AG04450 (cell line): ENCODE measurements at regions not wholly inside any gene's neighbourhood (a gene's known extent, or its start where the extent isn't known, plus 50 kb on each side); places are given as distances from the start of the nearest gene placed in this dataset.

ENCODE experiments used
- CTCF ChIA-PET: fragments of 300-600, 350-600 bp; formaldehyde crosslinking; extraction: SDS; loops from one replicate; lab custom pipeline; 2022; ENCODE audit warnings: antibody characterized with exemption, inconsistent platforms; lab: Charles Lee
- POLR2A ChIA-PET: fragments of 350-600 bp; formaldehyde crosslinking; extraction: SDS; loops from one replicate; lab custom pipeline; 2021; ENCODE audit warnings: antibody characterized with exemption, inconsistent platforms; lab: Yijun Ruan, JAX
- DNase-seq: peaks from one replicate; pipeline ENCODE4 v3.0.0-alpha.2; 2011; ENCODE audit warnings: low read depth, low spot score
- H3K27ac ChIP-seq: one replicate; pipeline ENCODE4 v1.5.1; 2012; ENCODE audit warnings: low read depth, low read length, control low read depth
- H3K27me3 ChIP-seq: one replicate; pipeline ENCODE4 v1.6.0; 2012; ENCODE audit warnings: low read length; ENCODE audit not compliant: control insufficient read depth, insufficient read depth
- H3K4me3 ChIP-seq: 2 replicates; pipeline ENCODE4 v1.5.1; 2011; ENCODE audit warnings: mild to moderate bottlenecking, low read depth, low read length, control low read depth
- H3K9me3 ChIP-seq: 2 replicates; pipeline ENCODE4 v1.5.1; 2012; ENCODE audit warnings: low read length; ENCODE audit not compliant: control insufficient read depth, insufficient read depth
- CTCF ChIP-seq: IDR thresholded peaks from 2 replicates; pipeline ENCODE4 v1.5.1; 2011; ENCODE audit warnings: low read depth, low read length, control low read depth, inconsistent platforms

- H3K4me3 ChIP-seq: no peak overlapping the region
- no peaks in the 10 kb centered on the region for H3K9me3 ChIP-seq
- no peak for DNase-seq
- H3K27ac ChIP-seq: no peak overlapping the region
- CTCF ChIA-PET: interaction anchor here (1.5 kb wide), 1 partner anchor 9 kb away, joined by 11 read pairs; no protein-coding TSS in a partner anchor
- POLR2A ChIA-PET: no interaction called here
- TF ChIP-seq CTCF: no peak
- no peaks in the 10 kb centered on the region for H3K27me3 ChIP-seq
These were observed 104.5 kb downstream of the NXPE2 start for GRCh38 chr11:114782650-114783310.

- Histone ChIP-seq H3K4me3 (no peak overlapping the region), H3K27ac (no peak overlapping the region), H3K27me3 (no peaks in the 10 kb centered on the region), H3K9me3 (no peaks in the 10 kb centered on the region)
- no peak for DNase-seq
- no peak for TF ChIP-seq CTCF
- ChIA-PET POLR2A (no interaction called here), CTCF (interaction anchor here (0.6 to 1.5 kb wide), 2 partner anchors 10 to 157 kb away, joined by 3 to 11 read pairs; no protein-coding TSS in a partner anchor)
These were observed 105.5 kb downstream of the NXPE2 start for GRCh38 chr11:114783805-114784204.

- no peak for DNase-seq
- Histone ChIP-seq H3K9me3 (no peaks in the 10 kb centered on the region), H3K27me3 (no peaks in the 10 kb centered on the region), H3K27ac (no peak overlapping the region), H3K4me3 (no peak overlapping the region)
- no peak for TF ChIP-seq CTCF
- CTCF ChIA-PET: interaction anchor here (1.5 kb wide), 1 partner anchor 10 kb away, joined by 11 read pairs; no protein-coding TSS in a partner anchor
- POLR2A ChIA-PET: no interaction called here
These were observed 105.9 kb downstream of the NXPE2 start for GRCh38 chr11:114784216-114784615.

- no peak overlapping the region for H3K27ac ChIP-seq
- ChIA-PET CTCF (interaction anchor here (1.5 kb wide), 1 partner anchor 11 kb away, joined by 5 read pairs; no protein-coding TSS in a partner anchor), POLR2A (no interaction called here)
- H3K4me3 ChIP-seq: no peak overlapping the region
- no peaks in the 10 kb centered on the region for H3K27me3 ChIP-seq
- no peak for DNase-seq
- H3K9me3 ChIP-seq: no peaks in the 10 kb centered on the region
- TF ChIP-seq CTCF: no peak
These were observed 106.6 kb downstream of the NXPE2 start for GRCh38 chr11:114784891-114785290.

- no peak overlapping the region for H3K4me3 ChIP-seq
These were observed 107.5 kb downstream of the NXPE2 start for GRCh38 chr11:114785820-114786219.

More at GRCh38 chr11:114785820-114786219, 107.5 kb downstream of the NXPE2 start:
- POLR2A ChIA-PET: no interaction called here
- CTCF ChIA-PET: interaction anchor here (1.5 kb wide), 1 partner anchor 11 kb away, joined by 5 read pairs; no protein-coding TSS in a partner anchor
- H3K9me3 ChIP-seq: no peaks in the 10 kb centered on the region
- no peak for DNase-seq
- H3K27ac ChIP-seq: no peak overlapping the region
- TF ChIP-seq CTCF: no peak
- no peaks in the 10 kb centered on the region for H3K27me3 ChIP-seq
